Activated CD8-positive, alpha-beta memory T cell treated with anti-CD3 and anti-CD28 coated beads for 1 hour (primary cell): ENCODE measurements at regions not wholly inside any gene's neighbourhood (a gene's known extent, or its start where the extent isn't known, plus 50 kb on each side); places are given as distances from the start of the nearest gene placed in this dataset.

Source experiments
- DNase-seq, 2 donors: peaks; one replicate each; pipeline ENCODE4 v3.0.0-alpha.2; 2020; ENCODE audit warnings: low read depth in 1 of 2; ENCODE audit errors: extremely low read depth in 1 of 2

- no peak for DNase-seq
Measured at GRCh38 chr12:124398578-124399227, 103.8 kb downstream of the RFLNA start.

GRCh38 chr12:124397807-124398577, 103.1 kb downstream of the RFLNA start:
- no peak for DNase-seq

- DNase-seq: no peak
Measured at GRCh38 chr12:124397399-124397679, 102.4 kb downstream of the RFLNA start.

GRCh38 chr12:124396544-124397398, 101.9 kb downstream of the RFLNA start:
- DNase-seq: no peak

- DNase-seq: no peak
Measured at GRCh38 chr12:124395986-124396385, 101.1 kb downstream of the RFLNA start.

- no peak for DNase-seq
Measured at GRCh38 chr12:124395284-124395752, 100.4 kb downstream of the RFLNA start.

GRCh38 chr12:124394462-124395128, 99.7 kb downstream of the RFLNA start:
- DNase-seq: no peak

GRCh38 chr12:124393831-124394230, 98.9 kb downstream of the RFLNA start:
- no peak for DNase-seq

GRCh38 chr12:124393414-124393790, 98.5 kb downstream of the RFLNA start:
- no peak for DNase-seq

- DNase-seq: no peak
Measured at GRCh38 chr12:124392667-124393413, 97.9 kb downstream of the RFLNA start.

- no peak for DNase-seq
Measured at GRCh38 chr12:124392271-124392666, 97.4 kb downstream of the RFLNA start.

GRCh38 chr12:124391340-124392261, 96.7 kb downstream of the RFLNA start:
- no peak for DNase-seq

- no peak for DNase-seq
Measured at GRCh38 chr12:124390442-124391097, 95.7 kb downstream of the RFLNA start.

- no peak for DNase-seq
Measured at GRCh38 chr12:124389725-124390441, 95.0 kb downstream of the RFLNA start.

GRCh38 chr12:124389138-124389724, 94.3 kb downstream of the RFLNA start:
- peak; percentile 38 to 40 for DNase-seq

GRCh38 chr12:124388679-124389137, 93.8 kb downstream of the RFLNA start:
- DNase-seq: peak in 1 of 2 donors; percentile 14

GRCh38 chr12:124388038-124388671, 93.3 kb downstream of the RFLNA start:
- DNase-seq: no peak
